ENCODE measurements at regions not wholly inside any gene's neighbourhood (a gene's known extent, or its start where the extent isn't known, plus 50 kb on each side); places are given as distances from the start of the nearest gene placed in this dataset.

DNA sequence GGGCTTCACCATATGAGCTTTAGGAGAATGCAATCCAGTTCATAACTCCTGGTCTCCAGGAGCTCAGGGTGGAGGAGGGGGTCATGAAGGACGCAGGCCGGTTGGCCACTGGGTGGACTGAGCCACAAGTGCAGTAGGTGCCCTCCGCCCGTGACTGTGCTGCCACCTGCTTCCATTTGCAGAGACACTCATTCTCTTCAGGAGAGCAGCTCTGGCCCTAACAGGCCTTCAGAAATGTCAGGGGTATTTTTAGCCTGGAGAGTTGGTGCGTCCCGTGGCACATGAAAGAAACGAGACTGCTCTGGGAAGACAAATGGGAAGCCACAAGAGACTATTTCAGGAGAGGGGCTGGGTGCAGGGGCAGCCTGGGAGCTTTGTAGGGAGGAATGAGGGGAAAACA, 74.6 kb upstream of the MYL2 start:
- DNase-seq (ENCODE audit: low spot score): no peak
- Mint-ChIP-seq H3K9me3 (peaks cover 9% of the 10 kb centered on the region; the same call in 2 of the 3 replicates), H3K27me3 (ENCODE audit: insufficient read depth, low read depth, poor library complexity) (peaks cover 13% of the 10 kb centered on the region), H3K4me3 (no peak overlapping the region), H3K27ac (no peak overlapping the region), H3K4me1 (no peaks in the 10 kb centered on the region), H3K36me3 (ENCODE audit: low read depth) (no peaks in the 10 kb centered on the region)
- Histone ChIP-seq H3K4me1 (ENCODE audit: insufficient read depth) (no peaks in the 10 kb centered on the region), H3K4me2 (no peak overlapping the region), H3K9me2 (ENCODE audit: insufficient read depth) (no peaks in the 10 kb centered on the region), H4K20me1 (replicated peaks; ENCODE audit: insufficient read depth) (no peaks in the 10 kb centered on the region), H3K4me3 (no peak overlapping the region), H3K27me3 (ENCODE audit: insufficient read depth) (no peaks in the 10 kb centered on the region), H3F3A (replicated peaks; ENCODE audit: low read depth) (no peaks in the 10 kb centered on the region), H3K27ac (ENCODE audit: low read depth) (no peak overlapping the region), H3K36me3 (ENCODE audit: insufficient read depth) (no peaks in the 10 kb centered on the region), H2AFZ (no peak overlapping the region), H3K79me2 (replicated peaks; ENCODE audit: insufficient read depth) (no peaks in the 10 kb centered on the region)
- ATAC-seq: no peak
- TF ChIP-seq EZH2phosphoT487 (IDR thresholded peaks at IDR 0.05; ENCODE audit: unreplicated experiment): no peak
- TF ChIP-seq, protein P1, sequence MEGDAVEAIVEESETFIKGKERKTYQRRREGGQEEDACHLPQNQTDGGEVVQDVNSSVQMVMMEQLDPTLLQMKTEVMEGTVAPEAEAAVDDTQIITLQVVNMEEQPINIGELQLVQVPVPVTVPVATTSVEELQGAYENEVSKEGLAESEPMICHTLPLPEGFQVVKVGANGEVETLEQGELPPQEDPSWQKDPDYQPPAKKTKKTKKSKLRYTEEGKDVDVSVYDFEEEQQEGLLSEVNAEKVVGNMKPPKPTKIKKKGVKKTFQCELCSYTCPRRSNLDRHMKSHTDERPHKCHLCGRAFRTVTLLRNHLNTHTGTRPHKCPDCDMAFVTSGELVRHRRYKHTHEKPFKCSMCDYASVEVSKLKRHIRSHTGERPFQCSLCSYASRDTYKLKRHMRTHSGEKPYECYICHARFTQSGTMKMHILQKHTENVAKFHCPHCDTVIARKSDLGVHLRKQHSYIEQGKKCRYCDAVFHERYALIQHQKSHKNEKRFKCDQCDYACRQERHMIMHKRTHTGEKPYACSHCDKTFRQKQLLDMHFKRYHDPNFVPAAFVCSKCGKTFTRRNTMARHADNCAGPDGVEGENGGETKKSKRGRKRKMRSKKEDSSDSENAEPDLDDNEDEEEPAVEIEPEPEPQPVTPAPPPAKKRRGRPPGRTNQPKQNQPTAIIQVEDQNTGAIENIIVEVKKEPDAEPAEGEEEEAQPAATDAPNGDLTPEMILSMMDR (conservative IDR thresholded peaks at IDR 0.05; ENCODE audit: low read depth in 2 of 2): no peak
- TF ChIP-seq EZH2 (IDR thresholded peaks at IDR 0.05; ENCODE audit: low read depth, unreplicated experiment): no peak
- no peak for TF ChIP-seq STAT1 (IDR thresholded peaks at IDR 0.05; ENCODE audit: unreplicated experiment)

DNA sequence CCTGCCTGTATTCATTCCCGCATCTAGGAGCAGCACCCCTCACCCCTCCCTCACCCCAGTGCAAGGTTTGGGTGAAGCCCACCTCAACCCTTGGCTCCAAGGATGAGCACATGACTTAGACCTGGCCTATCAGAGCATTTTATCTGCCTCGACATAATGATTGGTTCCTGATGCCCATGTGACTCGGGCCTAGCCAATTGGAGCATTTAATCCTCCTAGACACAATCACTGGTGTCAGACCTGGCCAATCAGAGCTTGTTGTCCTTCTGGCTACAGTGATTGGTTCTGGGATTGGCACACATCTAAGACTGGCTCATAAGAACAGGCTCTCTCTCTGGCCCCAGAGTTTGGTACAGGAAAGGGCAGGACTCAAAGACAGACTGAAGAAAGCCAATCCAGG, 73.1 kb upstream of the MYL2 start:
- no peaks in the 10 kb centered on the region for H3F3A ChIP-seq (replicated peaks; ENCODE audit: low read depth)
- DNase-seq (ENCODE audit: low spot score) (peak; percentile 8), ATAC-seq (no peak)
- TF ChIP-seq, protein P2, sequence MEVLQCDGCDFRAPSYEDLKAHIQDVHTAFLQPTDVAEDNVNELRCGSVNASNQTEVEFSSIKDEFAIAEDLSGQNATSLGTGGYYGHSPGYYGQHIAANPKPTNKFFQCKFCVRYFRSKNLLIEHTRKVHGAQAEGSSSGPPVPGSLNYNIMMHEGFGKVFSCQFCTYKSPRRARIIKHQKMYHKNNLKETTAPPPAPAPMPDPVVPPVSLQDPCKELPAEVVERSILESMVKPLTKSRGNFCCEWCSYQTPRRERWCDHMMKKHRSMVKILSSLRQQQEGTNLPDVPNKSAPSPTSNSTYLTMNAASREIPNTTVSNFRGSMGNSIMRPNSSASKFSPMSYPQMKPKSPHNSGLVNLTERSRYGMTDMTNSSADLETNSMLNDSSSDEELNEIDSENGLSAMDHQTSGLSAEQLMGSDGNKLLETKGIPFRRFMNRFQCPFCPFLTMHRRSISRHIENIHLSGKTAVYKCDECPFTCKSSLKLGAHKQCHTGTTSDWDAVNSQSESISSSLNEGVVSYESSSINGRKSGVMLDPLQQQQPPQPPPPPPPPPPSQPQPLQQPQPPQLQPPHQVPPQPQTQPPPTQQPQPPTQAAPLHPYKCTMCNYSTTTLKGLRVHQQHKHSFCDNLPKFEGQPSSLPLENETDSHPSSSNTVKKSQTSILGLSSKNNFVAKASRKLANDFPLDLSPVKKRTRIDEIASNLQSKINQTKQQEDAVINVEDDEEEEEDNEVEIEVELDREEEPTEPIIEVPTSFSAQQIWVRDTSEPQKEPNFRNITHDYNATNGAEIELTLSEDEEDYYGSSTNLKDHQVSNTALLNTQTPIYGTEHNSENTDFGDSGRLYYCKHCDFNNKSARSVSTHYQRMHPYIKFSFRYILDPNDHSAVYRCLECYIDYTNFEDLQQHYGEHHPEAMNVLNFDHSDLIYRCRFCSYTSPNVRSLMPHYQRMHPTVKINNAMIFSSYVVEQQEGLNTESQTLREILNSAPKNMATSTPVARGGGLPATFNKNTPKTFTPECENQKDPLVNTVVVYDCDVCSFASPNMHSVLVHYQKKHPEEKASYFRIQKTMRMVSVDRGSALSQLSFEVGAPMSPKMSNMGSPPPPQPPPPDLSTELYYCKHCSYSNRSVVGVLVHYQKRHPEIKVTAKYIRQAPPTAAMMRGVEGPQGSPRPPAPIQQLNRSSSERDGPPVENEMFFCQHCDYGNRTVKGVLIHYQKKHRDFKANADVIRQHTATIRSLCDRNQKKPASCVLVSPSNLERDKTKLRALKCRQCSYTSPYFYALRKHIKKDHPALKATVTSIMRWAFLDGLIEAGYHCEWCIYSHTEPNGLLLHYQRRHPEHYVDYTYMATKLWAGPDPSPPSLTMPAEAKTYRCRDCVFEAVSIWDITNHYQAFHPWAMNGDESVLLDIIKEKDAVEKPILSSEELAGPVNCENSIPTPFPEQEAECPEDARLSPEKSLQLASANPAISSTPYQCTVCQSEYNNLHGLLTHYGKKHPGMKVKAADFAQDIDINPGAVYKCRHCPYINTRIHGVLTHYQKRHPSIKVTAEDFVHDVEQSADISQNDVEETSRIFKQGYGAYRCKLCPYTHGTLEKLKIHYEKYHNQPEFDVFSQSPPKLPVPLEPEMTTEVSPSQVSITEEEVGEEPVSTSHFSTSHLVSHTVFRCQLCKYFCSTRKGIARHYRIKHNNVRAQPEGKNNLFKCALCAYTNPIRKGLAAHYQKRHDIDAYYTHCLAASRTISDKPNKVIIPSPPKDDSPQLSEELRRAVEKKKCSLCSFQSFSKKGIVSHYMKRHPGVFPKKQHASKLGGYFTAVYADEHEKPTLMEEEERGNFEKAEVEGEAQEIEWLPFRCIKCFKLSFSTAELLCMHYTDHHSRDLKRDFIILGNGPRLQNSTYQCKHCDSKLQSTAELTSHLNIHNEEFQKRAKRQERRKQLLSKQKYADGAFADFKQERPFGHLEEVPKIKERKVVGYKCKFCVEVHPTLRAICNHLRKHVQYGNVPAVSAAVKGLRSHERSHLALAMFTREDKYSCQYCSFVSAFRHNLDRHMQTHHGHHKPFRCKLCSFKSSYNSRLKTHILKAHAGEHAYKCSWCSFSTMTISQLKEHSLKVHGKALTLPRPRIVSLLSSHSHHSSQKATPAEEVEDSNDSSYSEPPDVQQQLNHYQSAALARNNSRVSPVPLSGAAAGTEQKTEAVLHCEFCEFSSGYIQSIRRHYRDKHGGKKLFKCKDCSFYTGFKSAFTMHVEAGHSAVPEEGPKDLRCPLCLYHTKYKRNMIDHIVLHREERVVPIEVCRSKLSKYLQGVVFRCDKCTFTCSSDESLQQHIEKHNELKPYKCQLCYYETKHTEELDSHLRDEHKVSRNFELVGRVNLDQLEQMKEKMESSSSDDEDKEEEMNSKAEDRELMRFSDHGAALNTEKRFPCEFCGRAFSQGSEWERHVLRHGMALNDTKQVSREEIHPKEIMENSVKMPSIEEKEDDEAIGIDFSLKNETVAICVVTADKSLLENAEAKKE (CRISPR knock-in tag; IDR thresholded peaks at IDR 0.05): no peak
- no peak for TF ChIP-seq CREB1 (CRISPR knock-in tag; IDR thresholded peaks at IDR 0.05; ENCODE audit: low read depth)
- no peak for TF ChIP-seq ZNF114 (CRISPR knock-in tag; IDR thresholded peaks at IDR 0.05)
- TF ChIP-seq ZNF331 (CRISPR knock-in tag; IDR thresholded peaks at IDR 0.05; ENCODE audit: low read depth): no peak
- TF ChIP-seq STAT1 (IDR thresholded peaks at IDR 0.05; ENCODE audit: unreplicated experiment): no peak
- TF ChIP-seq NANOG (IDR thresholded peaks at IDR 0.05; ENCODE audit: borderline replicate concordance): no peak
- TF ChIP-seq, protein P1 (conservative IDR thresholded peaks at IDR 0.05; ENCODE audit: low read depth in 2 of 2): no peak
- no peak for TF ChIP-seq JUNB (IDR thresholded peaks at IDR 0.05; ENCODE audit: unreplicated experiment)
- TF ChIP-seq EZH2 (IDR thresholded peaks at IDR 0.05; ENCODE audit: low read depth, unreplicated experiment): no peak
- TF ChIP-seq EZH2phosphoT487 (IDR thresholded peaks at IDR 0.05; ENCODE audit: unreplicated experiment): no peak

More for the DNA sequence above, 73.1 kb upstream of the MYL2 start:
- Histone ChIP-seq H3K9me2 (ENCODE audit: insufficient read depth) (no peaks in the 10 kb centered on the region), H3K4me1 (ENCODE audit: insufficient read depth) (no peaks in the 10 kb centered on the region), H4K20me1 (replicated peaks; ENCODE audit: insufficient read depth) (no peaks in the 10 kb centered on the region), H3K27me3 (ENCODE audit: insufficient read depth) (no peaks in the 10 kb centered on the region), H3K36me3 (ENCODE audit: insufficient read depth) (no peaks in the 10 kb centered on the region), H3K27ac (ENCODE audit: low read depth) (no peak overlapping the region), H3K79me2 (replicated peaks; ENCODE audit: insufficient read depth) (no peaks in the 10 kb centered on the region), H3K4me2 (no peak overlapping the region), H3K4me3 (no peak overlapping the region), H2AFZ (no peak overlapping the region)
- Mint-ChIP-seq H3K4me1 (no peaks in the 10 kb centered on the region), H3K4me3 (no peak overlapping the region), H3K9me3 (peaks cover 8% of the 10 kb centered on the region; the same call in 2 of the 3 replicates), H3K36me3 (ENCODE audit: low read depth) (no peaks in the 10 kb centered on the region), H3K27ac (no peak overlapping the region), H3K27me3 (ENCODE audit: insufficient read depth, low read depth, poor library complexity) (peaks cover 14% of the 10 kb centered on the region)
